Trophoblast cell (in vitro differentiated cells and primary cell): ENCODE measurements at regions not wholly inside any gene's neighbourhood (a gene's known extent, or its start where the extent isn't known, plus 50 kb on each side); places are given as distances from the start of the nearest gene placed in this dataset.
A peak's percentile ranks its signal among the peaks of the same experiment; 100 is the strongest.

ENCODE experiments used
- DNase-seq, 2 donors: peaks; one replicate each; pipeline ENCODE4 v3.0.0-alpha.2; 2016
- H2AFZ ChIP-seq: 2 replicates; pipeline ENCODE4 v1.6.1; 2013; ENCODE audit warnings: low read length, moderate library complexity, mild to moderate bottlenecking; ENCODE audit not compliant: insufficient read depth, poor library complexity
- H2AK5ac ChIP-seq: 2 replicates; pipeline ENCODE4 v1.6.1; 2013; ENCODE audit warnings: mild to moderate bottlenecking, low read length
- H2BK120ac ChIP-seq: 2 replicates; pipeline ENCODE4 v1.6.1; 2013; ENCODE audit warnings: low read length, mild to moderate bottlenecking, moderate library complexity; ENCODE audit not compliant: insufficient read depth, poor library complexity
- H2BK12ac ChIP-seq: 2 replicates; pipeline ENCODE4 v1.6.1; 2013; ENCODE audit warnings: mild to moderate bottlenecking, low read length, moderate library complexity
- H2BK5ac ChIP-seq: 2 replicates; pipeline ENCODE4 v1.6.1; 2013; ENCODE audit warnings: low read length, low read depth, moderate library complexity, mild to moderate bottlenecking; ENCODE audit not compliant: poor library complexity
- H3K14ac ChIP-seq: 2 replicates; pipeline ENCODE4 v1.6.1; 2013; ENCODE audit warnings: mild to moderate bottlenecking, low read length
- H3K18ac ChIP-seq: 2 replicates; pipeline ENCODE4 v1.6.1; 2013; ENCODE audit warnings: mild to moderate bottlenecking, low read length
- H3K23ac ChIP-seq: 2 replicates; pipeline ENCODE4 v1.6.1; 2013; ENCODE audit warnings: low read length
- H3K27ac ChIP-seq: 2 replicates; pipeline ENCODE4 v1.5.1; 2013; ENCODE audit warnings: low read depth, mild to moderate bottlenecking, inconsistent platforms, low read length, moderate library complexity
- H3K27me3 ChIP-seq: 2 replicates; pipeline ENCODE4 v1.6.1; 2013; ENCODE audit warnings: inconsistent platforms, mild to moderate bottlenecking, low read length, moderate library complexity; ENCODE audit not compliant: insufficient read depth
- H3K36me3 ChIP-seq, 2 experiments: 1 replicate in 1 of 2; 2 replicates in 1 of 2; pipeline ENCODE4 v1.6.1; 2013; ENCODE audit warnings: low read length in 2 of 2, mild to moderate bottlenecking in 2 of 2, moderate library complexity in 1 of 2; ENCODE audit not compliant: insufficient read depth in 2 of 2, control insufficient read depth in 1 of 2
- H3K4ac ChIP-seq: 2 replicates; pipeline ENCODE4 v1.6.1; 2013; ENCODE audit warnings: low read depth, mild to moderate bottlenecking, low read length, moderate library complexity
- H3K4me1 ChIP-seq, 2 experiments: 1 replicate in 1 of 2; 2 replicates in 1 of 2; pipeline ENCODE4 v1.6.1; 2013; ENCODE audit warnings: low read length in 2 of 2, mild to moderate bottlenecking in 2 of 2, moderate library complexity in 1 of 2; ENCODE audit not compliant: insufficient read depth in 2 of 2, control insufficient read depth in 1 of 2
- H3K4me2 ChIP-seq: 2 replicates; pipeline ENCODE4 v1.6.1; 2013; ENCODE audit warnings: inconsistent platforms, mild to moderate bottlenecking, low read length, moderate library complexity
- H3K4me3 ChIP-seq: 2 replicates; pipeline ENCODE4 v1.5.1; 2013; ENCODE audit warnings: mild to moderate bottlenecking, low read depth, low read length, inconsistent platforms
- H3K79me1 ChIP-seq: one replicate; pipeline ENCODE4 v1.6.1; 2013; ENCODE audit warnings: low read length
- H3K79me2 ChIP-seq: 2 replicates; pipeline ENCODE4 v1.6.1; 2013; ENCODE audit warnings: low read length, mild to moderate bottlenecking; ENCODE audit not compliant: control insufficient read depth, insufficient read depth, poor library complexity
- H3K9ac ChIP-seq: 2 replicates; pipeline ENCODE4 v1.6.1; 2013; ENCODE audit warnings: mild to moderate bottlenecking, low read length
- H3K9me3 ChIP-seq: 2 replicates; pipeline ENCODE4 v1.6.1; 2013; ENCODE audit warnings: low read depth, mild to moderate bottlenecking, control low read depth, inconsistent platforms, low read length; ENCODE audit not compliant: insufficient read depth
- H4K12ac ChIP-seq: 2 replicates; pipeline ENCODE4 v1.6.1; 2013; ENCODE audit warnings: low read depth, mild to moderate bottlenecking, low read length, moderate library complexity
- H4K8ac ChIP-seq: 2 replicates; pipeline ENCODE4 v1.6.1; 2013; ENCODE audit warnings: low read depth, mild to moderate bottlenecking, low read length, moderate library complexity
- H4K91ac ChIP-seq: one replicate; pipeline ENCODE4 v1.6.1; 2013; ENCODE audit warnings: low read depth, mild to moderate bottlenecking, low read length, moderate library complexity
- whole genome bisulfite sequencing: extraction: QIAGEN DNeasy Blood & Tissue Kit; methylation state at CpG from one replicate; pipeline ENCODE4 v1.1.7; 2013; ENCODE audit warnings: missing lambda C conversion rate; ENCODE audit not compliant: insufficient read length, insufficient coverage; ENCODE audit errors: extremely low coverage; 5-methylcytosine and 5-hydroxymethylcytosine counted together

DNA sequence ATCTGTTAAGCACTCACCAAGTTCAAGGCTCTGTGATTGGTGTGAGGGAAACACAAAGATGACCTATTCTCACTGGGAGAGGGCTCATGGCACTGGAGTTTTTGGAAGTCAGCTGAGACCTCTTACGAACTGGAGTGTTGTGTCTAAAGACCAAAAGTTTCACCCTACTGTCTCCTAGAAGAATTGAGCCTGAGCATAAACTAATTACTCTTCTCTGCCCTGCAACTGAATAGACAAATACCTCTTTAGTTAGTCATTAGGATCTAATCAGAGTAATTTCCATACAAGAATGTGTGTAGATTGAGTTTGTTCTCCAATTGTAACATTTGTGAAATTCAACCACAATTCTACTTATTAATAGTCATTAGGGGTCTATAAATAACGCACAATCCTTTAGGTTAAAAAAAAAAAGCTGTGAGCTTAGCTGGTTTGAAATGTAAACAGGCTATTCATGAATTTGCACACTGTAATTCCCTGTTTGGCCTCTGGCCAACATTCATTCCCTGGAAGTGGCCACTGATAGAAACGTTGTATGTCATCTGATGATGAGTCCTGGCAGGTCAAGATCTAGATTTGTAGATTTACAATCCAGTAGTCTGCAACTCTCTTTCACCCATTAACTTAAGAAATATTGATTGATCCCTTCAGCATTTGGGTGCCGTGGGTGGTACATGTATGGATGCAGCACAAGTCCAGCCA is 76.8 kb upstream of the SOX14 start:
- no peaks in the 10 kb centered on the region for H3K36me3 ChIP-seq
- no peak overlapping the region for H2BK120ac ChIP-seq
- H2AK5ac ChIP-seq: no peak overlapping the region
- no peak overlapping the region for H2AFZ ChIP-seq
- no peak overlapping the region for H4K8ac ChIP-seq
- H4K12ac ChIP-seq: no peak overlapping the region
- H4K91ac ChIP-seq: no peak overlapping the region
- no peak overlapping the region for H3K4me2 ChIP-seq
- peaks cover 4% of the 10 kb centered on the region in 2 experiments for H3K4me1 ChIP-seq
- no peak overlapping the region for H3K23ac ChIP-seq
- no peak overlapping the region for H3K9ac ChIP-seq
- no peak overlapping the region for H3K14ac ChIP-seq
- no peaks in the 10 kb centered on the region for H3K79me2 ChIP-seq
- DNase-seq: peak in 1 of 2 donors; percentile 29
- no peak overlapping the region for H3K4ac ChIP-seq
- H3K27ac ChIP-seq: no peak overlapping the region
- H3K9me3 ChIP-seq: no peaks in the 10 kb centered on the region
- WGBS: no CpG with 5 or more reads among the region's 4 CpGs
- no peak overlapping the region for H2BK5ac ChIP-seq
- no peaks in the 10 kb centered on the region for H3K27me3 ChIP-seq
- H3K18ac ChIP-seq: no peak overlapping the region
- no peak overlapping the region for H3K4me3 ChIP-seq
- peaks cover 1% of the 10 kb centered on the region for H3K79me1 ChIP-seq
- H2BK12ac ChIP-seq: no peak overlapping the region

DNA sequence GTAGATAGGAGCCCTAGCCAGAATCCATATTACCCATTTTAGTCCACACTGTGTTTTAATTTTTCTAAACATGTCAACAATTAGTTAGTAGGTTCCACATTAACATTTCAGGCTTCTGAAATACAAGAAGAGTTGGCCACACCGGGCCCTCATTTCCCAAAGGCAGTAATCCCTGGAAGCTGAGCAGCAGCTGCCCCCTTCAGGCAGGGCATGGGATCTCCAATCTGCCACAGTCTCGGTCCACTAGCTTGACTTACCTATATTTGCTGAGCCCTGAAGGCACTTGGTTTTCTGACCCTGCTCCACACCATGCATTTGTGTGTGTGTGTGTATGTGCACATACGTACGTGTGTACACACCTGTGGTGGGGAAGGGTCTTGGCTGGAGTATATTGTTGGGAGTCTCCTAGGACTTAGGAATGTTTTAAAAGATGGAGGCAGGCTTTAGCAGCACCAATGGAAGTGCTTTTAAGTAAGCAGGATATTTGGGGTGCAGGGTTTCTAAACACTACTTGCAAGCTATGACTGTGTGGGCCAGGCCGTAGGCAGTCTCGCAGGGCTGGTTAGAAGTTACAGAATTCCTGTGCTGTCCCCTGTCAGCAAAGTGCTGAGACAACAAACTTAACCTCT is 71.2 kb upstream of the SOX14 start:
- Histone ChIP-seq H3K27me3 (peaks cover 2% of the 10 kb centered on the region), H4K8ac (no peak overlapping the region)

GRCh38 chr3:137693791-137694190 is 70.3 kb upstream of the SOX14 start:
- Histone ChIP-seq H3K14ac (no peak overlapping the region), H3K4ac (no peak overlapping the region), H4K8ac (no peak overlapping the region), H2BK12ac (no peak overlapping the region), H3K9ac (no peak overlapping the region), H3K4me2 (no peak overlapping the region), H4K91ac (no peak overlapping the region), H2BK120ac (no peak overlapping the region), H3K4me3 (no peak overlapping the region), H3K4me1 (no peaks in the 10 kb centered on the region), H3K79me2 (no peaks in the 10 kb centered on the region), H3K18ac (no peak overlapping the region), H2BK5ac (no peak overlapping the region), H3K79me1 (no peaks in the 10 kb centered on the region), H3K36me3 (no peaks in the 10 kb centered on the region), H3K27ac (no peak overlapping the region), H3K23ac (no peak overlapping the region), H3K27me3 (peaks cover 2% of the 10 kb centered on the region), H2AFZ (no peak overlapping the region), H2AK5ac (no peak overlapping the region), H3K9me3 (no peaks in the 10 kb centered on the region), H4K12ac (no peak overlapping the region)
- no peak for DNase-seq
- no CpG with 5 or more reads among the region's 2 CpGs for WGBS

More for the DNA sequence above, 71.2 kb upstream of the SOX14 start:
- Histone ChIP-seq H3K36me3 (no peaks in the 10 kb centered on the region), H4K12ac (no peak overlapping the region), H3K9me3 (no peaks in the 10 kb centered on the region), H3K79me1 (no peaks in the 10 kb centered on the region), H3K18ac (no peak overlapping the region), H3K14ac (no peak overlapping the region), H2BK5ac (no peak overlapping the region), H2BK12ac (no peak overlapping the region), H3K9ac (no peak overlapping the region), H3K23ac (no peak overlapping the region), H3K4me1 (no peaks in the 10 kb centered on the region), H3K4ac (no peak overlapping the region), H2BK120ac (no peak overlapping the region), H3K4me3 (no peak overlapping the region), H3K79me2 (no peaks in the 10 kb centered on the region), H3K27ac (no peak overlapping the region), H2AK5ac (no peak overlapping the region), H3K4me2 (no peak overlapping the region), H4K91ac (no peak overlapping the region), H2AFZ (no peak overlapping the region)
- no CpG with 5 or more reads among the region's 6 CpGs for WGBS
- DNase-seq: peak; percentile 53 to 73

DNA sequence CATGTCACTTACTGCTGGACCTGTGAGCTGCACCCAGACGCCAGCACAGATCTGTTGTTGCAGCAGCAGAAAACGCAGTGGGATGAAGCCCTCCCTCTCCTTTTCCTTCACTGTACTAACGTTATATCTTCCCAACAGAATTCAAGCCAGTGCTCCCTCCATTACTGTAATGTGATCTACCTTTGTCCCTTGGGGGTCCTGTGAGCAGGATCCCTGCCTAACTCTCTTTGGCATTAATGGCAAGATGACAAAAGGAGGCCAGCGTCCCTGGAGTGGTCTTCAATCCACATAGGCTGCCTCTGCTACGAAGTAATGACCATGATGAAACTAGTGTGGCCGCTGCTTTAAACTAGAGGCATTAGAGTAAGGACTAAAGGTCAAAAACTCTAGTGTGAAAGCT is 69.3 kb upstream of the SOX14 start:
- H3K4me3 ChIP-seq: no peak overlapping the region
- H3K4me1 ChIP-seq: no peaks in the 10 kb centered on the region
- no peaks in the 10 kb centered on the region for H3K36me3 ChIP-seq
- no peak overlapping the region for H2BK5ac ChIP-seq
- no peak overlapping the region for H3K9ac ChIP-seq
- no peak overlapping the region for H2BK120ac ChIP-seq
- no peak overlapping the region for H4K8ac ChIP-seq
- no peak overlapping the region for H4K12ac ChIP-seq
- no peak overlapping the region for H3K14ac ChIP-seq
- H2BK12ac ChIP-seq: no peak overlapping the region
- no peak overlapping the region for H3K4me2 ChIP-seq
- no CpG with 5 or more reads among the region's 6 CpGs for WGBS
- H3K79me1 ChIP-seq: no peaks in the 10 kb centered on the region
- no peak overlapping the region for H4K91ac ChIP-seq
- no peak overlapping the region for H2AFZ ChIP-seq
- no peaks in the 10 kb centered on the region for H3K9me3 ChIP-seq
- peaks cover 2% of the 10 kb centered on the region for H3K27me3 ChIP-seq
- H2AK5ac ChIP-seq: no peak overlapping the region
- no peak overlapping the region for H3K27ac ChIP-seq
- no peak overlapping the region for H3K18ac ChIP-seq
- no peak for DNase-seq
- H3K4ac ChIP-seq: no peak overlapping the region
- no peak overlapping the region for H3K23ac ChIP-seq
- H3K79me2 ChIP-seq: no peaks in the 10 kb centered on the region
